HG02938 (cell line): ENCODE measurements at regions not wholly inside any gene's neighbourhood (a gene's known extent, or its start where the extent isn't known, plus 50 kb on each side); places are given as distances from the start of the nearest gene placed in this dataset.

ENCODE experiments used
- ATAC-seq: cut with Tn5 transposase; IDR thresholded peaks from one replicate; pipeline ENCODE4 v1.9.1; 2021; ENCODE audit warnings: mild to moderate bottlenecking, moderate library complexity; ENCODE audit not compliant: unreplicated experiment

DNA sequence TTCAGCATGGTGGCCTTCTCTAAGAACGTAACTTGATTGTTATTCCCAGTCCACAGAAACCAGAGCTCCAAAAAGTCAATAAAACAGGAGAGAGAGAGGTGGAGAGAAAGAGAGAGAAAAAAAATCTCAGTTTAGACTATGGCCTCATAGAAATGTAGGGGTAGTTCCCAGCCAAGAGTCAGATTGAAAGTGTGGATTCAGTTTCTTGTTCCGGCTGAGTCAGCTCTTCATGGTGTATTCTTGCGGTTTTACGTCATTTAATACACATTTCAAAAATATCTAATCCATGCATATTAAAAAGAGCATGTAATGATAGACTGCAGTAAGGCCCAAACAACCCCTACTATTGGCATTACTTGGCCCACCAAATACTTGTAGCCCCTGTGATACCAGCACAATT, 303.9 kb downstream of the ETAA1 start:
- ATAC-seq = no peak

- no peak for ATAC-seq
Measured at GRCh38 chr2:67702284-67702683, 305.2 kb downstream of the ETAA1 start.

DNA sequence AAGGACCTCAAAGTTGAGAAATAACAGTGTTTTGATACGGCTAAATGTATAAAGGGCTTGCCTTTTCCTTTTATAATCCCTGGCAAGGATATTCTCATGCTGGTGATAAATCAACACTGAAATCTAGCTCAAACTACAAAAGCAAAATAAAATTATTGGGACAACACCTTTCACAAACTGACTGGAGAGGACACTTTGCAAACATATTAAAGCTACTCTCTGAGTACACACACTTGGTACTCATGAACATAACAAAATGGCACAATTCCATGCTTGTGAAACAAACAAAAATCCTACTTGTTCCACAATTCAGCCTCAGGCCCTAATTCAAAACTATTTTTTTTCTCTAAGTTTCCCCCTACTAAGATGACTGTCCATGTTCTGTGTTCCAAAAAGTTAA, 305.8 kb downstream of the ETAA1 start:
- no peak for ATAC-seq

DNA sequence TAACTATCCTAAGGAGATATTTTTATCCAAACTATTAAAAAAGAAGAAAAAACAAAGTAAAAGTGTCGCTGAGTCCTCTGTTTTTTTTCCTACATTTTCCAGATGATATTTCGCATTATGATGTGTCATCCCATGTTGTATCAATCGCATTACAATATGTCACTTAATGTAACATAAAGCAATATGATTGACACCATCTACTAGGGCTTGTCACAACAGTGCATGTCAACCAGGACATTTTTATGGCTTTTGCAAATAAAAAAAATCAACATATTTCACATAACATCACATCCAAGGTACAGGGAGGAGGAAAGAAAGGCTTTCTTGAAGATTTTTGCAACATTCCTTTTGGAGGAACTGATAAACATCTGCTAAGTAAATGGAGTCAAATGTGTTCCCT, 308.9 kb downstream of the ETAA1 start:
- no peak for ATAC-seq

DNA sequence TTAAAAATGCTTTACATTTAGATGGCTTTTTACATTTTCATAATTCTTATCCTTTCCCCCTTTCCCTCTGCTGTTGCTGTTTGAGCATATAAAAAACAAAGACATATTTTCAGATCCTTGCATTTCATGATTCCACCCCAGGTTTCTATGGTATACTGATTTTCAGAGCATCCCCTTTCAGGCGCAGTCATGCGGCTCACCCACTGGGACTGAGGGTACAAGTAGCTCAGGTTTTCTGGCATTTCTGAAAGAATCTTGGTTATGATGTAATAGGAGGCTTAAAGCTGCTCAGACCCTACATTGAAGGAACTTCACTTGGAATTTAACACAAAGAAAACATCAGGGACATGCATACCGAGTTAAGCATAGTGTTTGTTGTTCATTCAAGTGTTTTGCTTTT, 310.8 kb downstream of the ETAA1 start:
- ATAC-seq = no peak

GRCh38 chr2:67709835-67710234, 312.7 kb downstream of the ETAA1 start:
- no peak for ATAC-seq

DNA sequence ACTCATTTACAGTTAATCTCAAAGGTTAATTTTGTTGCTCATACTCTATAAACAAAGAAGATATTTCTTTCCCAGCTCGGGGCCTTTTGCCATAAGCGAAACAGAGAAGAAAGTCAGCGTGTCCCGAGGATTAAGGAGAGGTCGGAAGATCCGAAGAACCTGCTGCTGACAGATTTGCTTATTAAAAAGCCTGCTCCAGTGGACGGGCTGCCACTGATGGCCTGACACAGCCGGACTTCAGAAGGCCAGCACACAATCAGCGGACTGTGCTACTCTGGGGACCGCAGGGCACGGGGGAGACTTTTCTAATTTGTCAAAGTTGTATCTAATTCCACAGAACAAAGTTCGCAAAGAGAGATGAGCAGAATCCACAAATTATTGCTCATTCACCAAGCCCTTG, 315.4 kb downstream of the ETAA1 start:
- no peak for ATAC-seq

DNA sequence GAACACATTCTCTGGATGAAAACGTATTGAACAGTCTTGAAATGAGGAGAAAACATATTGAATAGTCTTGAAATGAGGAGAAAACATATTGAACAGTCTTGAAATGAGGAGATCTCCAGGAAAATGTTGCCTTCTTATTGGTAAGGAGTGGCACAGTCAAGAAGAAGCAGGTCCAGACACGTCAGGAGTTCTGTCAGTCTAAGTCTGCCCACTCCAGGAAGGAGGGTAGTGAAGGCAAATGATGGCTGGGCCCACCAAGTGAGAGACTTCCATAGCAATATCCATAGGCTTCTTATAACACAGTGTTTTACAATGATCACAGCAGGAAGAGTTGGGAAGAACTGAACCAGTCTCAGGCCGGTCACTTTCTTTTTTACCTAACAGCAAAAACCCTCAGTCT, 316.2 kb downstream of the ETAA1 start:
- no peak for ATAC-seq

DNA sequence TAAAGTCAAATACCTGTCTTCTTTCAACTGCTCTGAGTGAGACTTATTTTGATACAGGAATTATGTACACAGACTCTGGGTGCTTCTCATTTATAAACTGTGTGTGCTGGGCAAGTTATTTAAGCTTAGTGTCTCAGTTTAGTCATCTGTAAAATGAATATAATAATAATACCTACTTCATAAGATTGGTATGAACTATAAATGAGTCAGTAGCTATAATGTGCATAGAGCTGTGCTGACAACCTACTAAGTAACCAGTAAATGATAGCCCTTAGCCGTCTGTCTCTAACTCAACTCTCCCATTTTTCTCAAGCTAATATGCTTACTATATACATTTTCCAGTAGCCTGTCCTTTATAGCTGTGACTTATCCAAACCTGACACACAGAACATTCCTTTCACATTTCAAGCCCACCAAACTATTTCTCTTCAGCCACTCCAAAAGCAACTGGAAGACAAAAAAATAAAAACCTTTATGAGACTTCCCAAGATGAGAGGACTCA, 319.8 kb downstream of the ETAA1 start:
- no peak for ATAC-seq

GRCh38 chr2:67717692-67718091, 320.6 kb downstream of the ETAA1 start:
- no peak for ATAC-seq

DNA sequence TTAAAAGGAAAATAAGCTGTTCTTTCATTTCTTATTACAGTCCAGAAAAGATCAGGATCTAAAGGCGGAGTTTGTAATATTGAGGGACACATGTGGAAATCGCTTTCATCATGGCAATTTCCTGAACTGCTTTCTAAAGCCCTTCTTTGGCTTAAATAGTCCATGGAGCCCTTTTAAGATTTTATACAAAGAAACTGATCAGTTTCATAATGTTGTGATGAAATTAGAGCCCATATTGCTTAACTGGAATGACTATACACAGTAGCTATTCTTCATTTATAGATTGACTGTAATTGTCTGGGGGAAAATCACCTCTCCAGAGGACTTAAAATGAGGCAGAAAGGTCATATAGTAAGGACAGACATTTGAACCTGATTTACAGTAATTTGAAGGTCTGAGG, 322.2 kb downstream of the ETAA1 start:
- ATAC-seq = no peak

DNA sequence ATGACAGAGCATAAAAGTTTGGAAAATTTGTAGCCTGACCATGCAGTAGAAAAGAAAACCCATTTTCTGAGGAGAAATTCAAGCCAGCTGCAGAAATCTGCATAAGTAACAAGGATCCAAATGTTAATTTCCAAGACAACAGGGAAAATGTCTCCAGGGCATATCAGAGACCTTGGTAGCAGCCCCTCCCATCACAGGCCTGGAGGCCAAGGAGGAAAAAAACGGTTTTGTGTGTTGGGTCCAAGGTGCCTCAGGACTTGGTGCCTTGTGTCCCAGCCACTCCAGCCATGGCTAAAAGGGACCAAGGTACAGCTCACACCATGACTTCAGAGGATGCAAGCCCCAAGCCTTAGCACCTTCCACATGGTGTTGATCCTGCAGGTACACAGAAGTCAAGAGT, 324.4 kb downstream of the ETAA1 start:
- ATAC-seq = no peak

GRCh38 chr2:67724261-67724660, 327.1 kb downstream of the ETAA1 start:
- ATAC-seq = no peak

- no peak for ATAC-seq
Measured at GRCh38 chr2:67725731-67726130, 328.6 kb downstream of the ETAA1 start.

DNA sequence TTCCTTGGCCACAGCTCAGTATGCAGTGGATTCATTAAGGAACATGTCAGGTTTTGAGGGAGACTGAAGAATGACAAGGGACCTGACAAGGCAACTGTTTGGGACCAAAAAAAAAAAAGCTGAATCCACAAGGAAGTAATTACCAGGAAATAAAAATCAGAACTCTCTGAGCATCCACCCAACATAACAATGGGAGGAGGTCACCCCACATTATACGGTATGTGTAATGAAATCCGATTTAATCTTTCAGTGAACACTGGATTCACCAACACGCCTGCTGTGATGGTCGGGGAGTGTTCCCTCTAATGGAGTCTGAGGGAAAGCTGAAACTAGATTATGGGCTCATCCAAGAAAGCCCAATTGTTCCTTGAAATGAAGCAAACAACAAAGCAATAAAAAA, 329.3 kb downstream of the ETAA1 start:
- no peak for ATAC-seq

GRCh38 chr2:67727131-67727530, 330.0 kb downstream of the ETAA1 start:
- ATAC-seq = no peak

DNA sequence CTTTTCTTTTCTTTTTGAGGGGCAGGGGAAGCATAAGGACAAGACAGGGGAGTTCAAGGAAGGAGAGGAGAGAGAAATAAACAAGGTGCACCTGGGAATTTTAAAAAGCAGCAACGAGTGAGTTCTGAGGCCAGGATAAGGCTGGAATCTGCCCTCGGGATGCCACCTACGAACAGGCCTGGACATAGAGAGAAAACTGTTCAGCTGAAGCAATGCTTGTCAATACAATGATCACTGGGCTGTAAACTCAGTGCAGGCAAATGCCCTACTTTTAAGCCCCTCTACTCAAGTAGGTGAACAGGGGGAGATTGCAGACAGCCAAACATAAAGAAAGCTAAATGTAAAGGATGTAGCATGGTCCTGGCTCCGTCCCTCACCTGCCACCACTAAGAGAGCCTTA, 330.5 kb downstream of the ETAA1 start:
- ATAC-seq = no peak

GRCh38 chr2:67729474-67729873, 332.3 kb downstream of the ETAA1 start:
- ATAC-seq = no peak

- no peak for ATAC-seq
Measured at GRCh38 chr2:67733517-67733916, 329.3 kb downstream of the C1D start.

- ATAC-seq = no peak
Measured at GRCh38 chr2:67752199-67752598, 310.6 kb downstream of the C1D start.

DNA sequence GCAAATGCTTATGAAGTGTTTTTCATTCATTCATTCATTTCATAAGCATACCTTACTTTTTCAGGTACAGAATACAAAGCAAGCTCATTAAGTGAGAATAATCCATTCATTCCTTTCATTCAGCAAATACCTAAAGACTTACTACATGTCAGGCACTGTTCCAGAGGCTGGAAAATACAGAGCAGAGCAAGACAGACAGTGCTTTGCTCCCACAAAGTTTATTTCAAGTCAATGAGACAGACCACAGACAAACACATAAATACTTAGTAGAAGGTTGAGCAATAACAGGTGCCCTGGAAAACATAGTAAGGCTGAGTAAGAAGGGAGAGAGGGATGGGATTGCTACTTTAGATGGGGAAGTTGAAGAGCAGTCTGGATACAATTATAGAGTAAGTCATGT, 309.8 kb downstream of the C1D start:
- ATAC-seq = no peak

GRCh38 chr2:67755156-67755882, 307.5 kb downstream of the C1D start:
- no peak for ATAC-seq

DNA sequence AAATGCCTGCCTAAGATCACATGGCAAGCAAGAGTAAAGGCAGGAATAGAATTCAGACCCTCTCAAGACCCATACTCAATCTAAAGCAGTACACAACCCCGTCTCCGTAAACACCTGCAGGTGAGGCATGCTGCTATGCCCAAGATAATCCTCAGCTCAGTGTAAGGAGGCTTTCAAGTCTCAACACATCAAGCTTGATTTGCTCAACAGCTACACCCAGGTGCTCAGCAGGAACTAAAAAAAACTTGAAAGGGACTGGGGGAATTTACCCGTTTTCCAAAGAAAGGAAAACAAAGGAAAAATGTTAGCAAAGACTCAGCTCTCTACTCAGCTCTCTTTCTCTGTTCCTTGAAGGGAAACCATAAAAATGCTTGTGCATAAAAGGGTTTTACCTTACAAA, 301.8 kb downstream of the C1D start:
- no peak for ATAC-seq
